NCI-H1092 (cell line): ENCODE measurements at regions not wholly inside any gene's neighbourhood (a gene's known extent, or its start where the extent isn't known, plus 50 kb on each side); places are given as distances from the start of the nearest gene placed in this dataset.
"Not testable (repeated sequence)": the region's sequence is repeated elsewhere in the genome, so short reads cannot be mapped to it uniquely, and the experiment has no call there.

Experiments used
- DNase-seq: peaks from one replicate; lab custom pipeline; 2025; lab: John Stamatoyannopoulos, UW

GRCh38 chr17:13442361-13442760, 159.4 kb downstream of the HS3ST3A1 start:
- no peak for DNase-seq

GRCh38 chr17:13441873-13442272, 159.9 kb downstream of the HS3ST3A1 start:
- DNase-seq: no peak

- no peak for DNase-seq
These were observed 163.6 kb downstream of the HS3ST3A1 start for GRCh38 chr17:13437966-13438779.

- no peak for DNase-seq
These were observed 166.5 kb downstream of the HS3ST3A1 start for GRCh38 chr17:13435230-13435629.

- no peak for DNase-seq
These were observed 172.5 kb downstream of the HS3ST3A1 start for GRCh38 chr17:13429201-13429600.

- no peak for DNase-seq
These were observed 173.1 kb downstream of the HS3ST3A1 start for GRCh38 chr17:13428611-13429042.

- DNase-seq: no peak
These were observed 174.7 kb downstream of the HS3ST3A1 start for GRCh38 chr17:13426991-13427390.

GRCh38 chr17:13425390-13425789, 176.3 kb downstream of the HS3ST3A1 start:
- DNase-seq: no peak

GRCh38 chr17:13421581-13422130, 180.1 kb downstream of the HS3ST3A1 start:
- no peak for DNase-seq

- DNase-seq: no peak
These were observed 180.9 kb downstream of the HS3ST3A1 start for GRCh38 chr17:13420878-13421277.

- no peak for DNase-seq
These were observed 181.3 kb downstream of the HS3ST3A1 start for GRCh38 chr17:13420418-13420826.

- DNase-seq: no peak
These were observed 182.1 kb downstream of the HS3ST3A1 start for GRCh38 chr17:13419676-13420075.

GRCh38 chr17:13418891-13419290, 182.8 kb downstream of the HS3ST3A1 start:
- no peak for DNase-seq

- no peak for DNase-seq
These were observed 184.3 kb downstream of the HS3ST3A1 start for GRCh38 chr17:13417381-13417950.

GRCh38 chr17:13416748-13417363, 184.9 kb downstream of the HS3ST3A1 start:
- no peak for DNase-seq

GRCh38 chr17:13415871-13416416, 185.8 kb downstream of the HS3ST3A1 start:
- no peak for DNase-seq

- not testable (repeated sequence) for DNase-seq
These were observed 186.5 kb downstream of the HS3ST3A1 start for GRCh38 chr17:13415200-13415599.

GRCh38 chr17:13413001-13413400, 188.7 kb downstream of the HS3ST3A1 start:
- no peak for DNase-seq

- no peak for DNase-seq
These were observed 190.9 kb downstream of the HS3ST3A1 start for GRCh38 chr17:13410874-13411273.

GRCh38 chr17:13410214-13410613, 191.5 kb downstream of the HS3ST3A1 start:
- DNase-seq: no peak

- DNase-seq: no peak
These were observed 192.3 kb downstream of the HS3ST3A1 start for GRCh38 chr17:13409455-13409854.

GRCh38 chr17:13407381-13407780, 194.3 kb downstream of the HS3ST3A1 start:
- DNase-seq: no peak

GRCh38 chr17:13405807-13406206, 195.9 kb downstream of the HS3ST3A1 start:
- no peak for DNase-seq
